Right cardiac atrium (tissue), 5 donors: ENCODE measurements at regions not wholly inside any gene's neighbourhood (a gene's known extent, or its start where the extent isn't known, plus 50 kb on each side); places are given as distances from the start of the nearest gene placed in this dataset.

ENCODE experiments used
- ATAC-seq, 2 donors: fragments of 200-7000 bp; cut with Tn5 transposase; one replicate each; pipeline versions ENCODE4 v1.8.0 to v1.9.1; 2020; ENCODE audit warnings: moderate library complexity in 2 of 2, mild to moderate bottlenecking in 1 of 2
- DNase-seq, 3 donors: peaks; one replicate each; pipeline ENCODE4 v3.0.0-alpha.2; 2020
- H3K27ac ChIP-seq: one replicate; pipeline ENCODE4 v1.5.1; 2013; ENCODE audit warnings: mild to moderate bottlenecking, low read length, control low read depth, moderate library complexity
- H3K27me3 ChIP-seq: one replicate; pipeline ENCODE4 v1.6.1; 2013; ENCODE audit not compliant: control insufficient read depth, insufficient read depth
- H3K4me1 ChIP-seq: one replicate; pipeline ENCODE4 v1.6.1; 2013; ENCODE audit warnings: low read length; ENCODE audit not compliant: control insufficient read depth, insufficient read depth
- H3K4me3 ChIP-seq: one replicate; pipeline ENCODE4 v1.5.1; 2013; ENCODE audit warnings: low read length, control low read depth
- H3K9me3 ChIP-seq: one replicate; pipeline ENCODE4 v1.6.1; 2013; ENCODE audit warnings: low read length; ENCODE audit not compliant: control insufficient read depth
- WGBS: extraction: QIAGEN DNeasy Blood & Tissue Kit; methylation state at CpG from one replicate; pipeline ENCODE4 v1.1.7; 2013; 5-methylcytosine and 5-hydroxymethylcytosine counted together
- intact Hi-C, 4 donors: fragments of 100-400 bp; cut with DNase I; formaldehyde crosslinking; loops; one replicate each; pipeline versions ENCODE4 v1.11.0 to v1.14.0; 2022 to 2023
- donor health status: healthy with polysubstance abuse.
- donor health status: DM: no; HTN: yes; CAD: no.
- donor health status: DM: no; HTN: no; CAD: no.
- donor health status: DM: no; HTN: yes; CAD: no; lungs with severe emphysema.
- donor health status: DM: yes; HTN: yes; CAD: no.

DNA sequence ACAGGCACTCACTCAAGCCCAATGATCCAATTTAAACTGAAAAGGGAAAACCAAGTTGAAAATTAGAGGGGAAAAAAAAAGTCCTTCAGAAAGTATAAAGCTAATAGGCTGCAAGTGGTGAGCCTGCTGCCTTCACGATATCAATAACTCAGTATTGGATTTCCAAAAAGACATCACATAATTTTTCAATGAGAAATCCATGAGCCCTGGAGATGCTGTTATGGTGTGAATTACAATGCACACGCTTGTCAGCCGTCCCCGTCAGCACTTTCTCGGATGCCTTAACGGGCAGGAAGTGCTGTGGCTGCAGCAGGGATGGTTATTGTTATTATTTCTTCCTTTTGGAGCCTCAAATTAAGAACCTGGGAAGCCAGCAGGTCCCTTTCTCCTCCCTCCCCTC is 138.5 kb downstream of the DHX35 start:
- Histone ChIP-seq H3K4me3 (no peak overlapping the region), H3K9me3 (peaks cover 1% of the 10 kb centered on the region), H3K4me1 (no peaks in the 10 kb centered on the region), H3K27me3 (no peaks in the 10 kb centered on the region), H3K27ac (no peak overlapping the region)
- 28% methylated on average over 6 of the region's 6 CpGs for WGBS
- intact Hi-C loops = no loop called here
- ATAC-seq = no peak
- no peak for DNase-seq

DNA sequence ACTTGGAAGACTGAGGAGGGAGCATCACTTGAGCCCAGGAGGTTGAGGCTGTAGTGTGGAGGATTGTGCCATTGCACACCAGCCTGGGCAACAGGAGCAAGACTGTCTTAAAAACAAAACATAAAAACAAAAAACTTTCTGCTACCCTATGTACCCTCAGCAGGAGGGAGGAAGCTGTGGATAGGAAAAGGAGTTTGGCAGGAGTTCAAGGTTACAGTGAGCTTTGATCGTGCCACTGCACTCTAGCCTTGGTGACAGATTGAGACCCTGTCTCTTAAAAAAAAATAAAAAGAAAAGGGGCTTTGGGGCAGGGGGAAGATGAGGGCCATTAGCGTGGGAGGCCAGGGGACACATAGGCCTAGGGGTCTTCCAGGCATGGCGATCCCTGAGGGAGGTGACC is 135.7 kb downstream of the DHX35 start:
- ATAC-seq (no peak), DNase-seq (no peak)
- no peaks in the 10 kb centered on the region for H3K27me3 ChIP-seq
- no peak overlapping the region for H3K27ac ChIP-seq
- H3K4me3 ChIP-seq = no peak overlapping the region
- 60% methylated on average over 3 of the region's 3 CpGs for WGBS
- no peaks in the 10 kb centered on the region for H3K9me3 ChIP-seq
- no peaks in the 10 kb centered on the region for H3K4me1 ChIP-seq
- intact Hi-C loops = no loop called here

DNA sequence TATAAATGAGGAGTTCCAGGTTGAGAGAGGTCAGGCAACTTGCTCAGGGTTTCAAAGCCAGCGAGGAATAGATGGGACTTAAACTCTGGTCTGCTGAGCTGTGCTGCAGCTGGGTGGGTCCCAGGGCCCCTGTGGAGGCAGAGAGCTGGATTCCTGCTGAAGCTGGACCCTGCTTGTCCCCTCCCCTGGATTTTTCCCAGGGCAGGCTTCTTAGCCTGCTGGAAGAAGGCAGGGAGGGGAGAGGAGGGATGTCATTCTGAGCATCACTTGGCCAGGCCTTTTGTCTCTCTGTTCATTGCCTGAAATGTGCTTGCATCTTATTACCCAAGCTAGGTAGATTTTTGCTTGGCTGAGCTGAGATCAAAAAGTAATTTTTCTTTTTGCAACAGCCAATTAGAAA is 133.7 kb downstream of the DHX35 start:
- Histone ChIP-seq H3K4me3 (no peak overlapping the region), H3K4me1 (no peaks in the 10 kb centered on the region), H3K27me3 (no peaks in the 10 kb centered on the region), H3K9me3 (no peaks in the 10 kb centered on the region), H3K27ac (no peak overlapping the region)
- intact Hi-C loops = no loop called here
- no peak for ATAC-seq
- no peak for DNase-seq
- 97% methylated on average over 1 of the region's 1 CpG for WGBS

DNA sequence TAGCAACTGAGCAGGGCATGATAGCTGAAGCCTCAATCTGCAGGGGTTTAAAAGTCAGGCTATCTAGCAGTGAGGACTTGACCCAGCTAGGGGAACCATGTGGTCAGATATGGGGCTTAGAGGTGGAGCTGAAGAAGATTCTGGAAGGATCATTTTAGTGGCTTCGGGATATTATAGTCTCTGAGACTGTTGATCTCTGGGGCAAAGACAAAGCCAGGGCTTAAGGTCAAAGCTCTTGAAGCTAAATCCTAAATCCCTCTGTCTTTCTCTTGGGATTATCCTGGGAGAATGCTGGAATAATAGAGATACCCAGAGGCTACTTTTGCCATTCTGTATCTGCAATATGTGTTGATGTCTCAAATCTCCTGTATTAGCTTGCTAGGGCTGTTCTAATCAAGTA is 132.2 kb downstream of the DHX35 start:
- DNase-seq (no peak), ATAC-seq (no peak)
- intact Hi-C loops = no loop called here
- no peak overlapping the region for H3K27ac ChIP-seq
- 77% methylated on average over 1 of the region's 1 CpG for WGBS
- no peak overlapping the region for H3K4me3 ChIP-seq
- H3K9me3 ChIP-seq = no peaks in the 10 kb centered on the region
- H3K4me1 ChIP-seq = no peaks in the 10 kb centered on the region
- H3K27me3 ChIP-seq = no peaks in the 10 kb centered on the region

DNA sequence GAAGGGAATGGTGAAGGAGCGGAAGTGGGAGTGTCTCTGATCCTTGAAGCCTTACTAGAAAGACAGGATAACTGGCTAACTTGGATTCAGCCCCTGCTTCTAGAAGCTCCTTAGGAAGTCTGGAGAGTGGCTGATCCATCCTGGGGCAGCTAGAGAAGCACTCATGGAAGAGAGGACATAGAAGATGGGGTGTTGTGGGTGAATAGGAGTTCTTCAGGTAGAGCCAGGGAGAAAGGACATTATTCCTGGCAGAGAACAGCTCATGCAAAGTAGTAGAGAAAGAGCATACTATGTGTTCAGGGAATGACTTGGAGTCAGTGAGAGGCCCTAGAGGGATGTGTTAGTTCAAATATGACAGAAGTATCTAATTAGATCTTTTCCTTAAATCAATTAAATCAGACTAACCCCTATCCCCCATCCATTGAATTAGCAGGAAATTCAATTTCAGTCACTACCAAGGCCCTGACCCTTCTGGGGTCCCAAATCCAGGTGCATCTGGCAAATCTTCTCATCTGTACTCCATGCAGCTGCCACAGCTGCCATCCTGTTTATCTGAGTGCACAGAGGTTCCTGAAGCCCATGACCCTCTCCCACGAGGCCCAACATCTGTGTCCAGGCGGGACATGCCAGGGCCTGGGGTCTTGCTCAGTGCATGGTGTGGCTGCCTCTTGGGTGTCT is 130.7 kb downstream of the DHX35 start:
- H3K4me1 ChIP-seq = no peaks in the 10 kb centered on the region
- ATAC-seq (no peak), DNase-seq (no peak)
- 72% methylated on average over 3 of the region's 3 CpGs for WGBS
- no peaks in the 10 kb centered on the region for H3K9me3 ChIP-seq
- H3K4me3 ChIP-seq = no peak overlapping the region
- H3K27ac ChIP-seq = no peak overlapping the region
- no peaks in the 10 kb centered on the region for H3K27me3 ChIP-seq
- intact Hi-C loops = no loop called here

DNA sequence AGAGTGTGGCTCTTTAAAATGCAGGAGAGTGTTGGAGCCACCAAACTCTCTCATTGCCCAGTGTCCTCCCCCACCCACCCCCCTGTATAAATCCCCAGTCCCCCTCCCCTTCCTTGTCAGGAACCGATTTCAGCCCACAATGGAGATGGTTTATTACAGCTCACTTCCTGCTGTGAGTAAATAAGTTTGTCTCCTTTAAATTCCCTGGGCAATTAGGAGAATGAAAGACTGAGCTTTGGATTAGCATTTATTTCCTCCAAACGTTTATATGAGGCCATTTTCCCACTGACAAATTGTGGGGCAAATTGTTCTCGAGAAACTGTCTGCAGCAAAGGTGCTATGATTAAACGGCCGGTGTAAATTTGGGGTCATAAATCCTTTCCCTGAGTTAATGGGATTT is 128.8 kb downstream of the DHX35 start:
- Histone ChIP-seq H3K27ac (no peak overlapping the region), H3K27me3 (no peaks in the 10 kb centered on the region), H3K4me1 (no peaks in the 10 kb centered on the region), H3K9me3 (no peaks in the 10 kb centered on the region), H3K4me3 (no peak overlapping the region)
- ATAC-seq = no peak
- intact Hi-C loops = no loop called here
- WGBS = 37% methylated on average over 5 of the region's 5 CpGs
- no peak for DNase-seq

DNA sequence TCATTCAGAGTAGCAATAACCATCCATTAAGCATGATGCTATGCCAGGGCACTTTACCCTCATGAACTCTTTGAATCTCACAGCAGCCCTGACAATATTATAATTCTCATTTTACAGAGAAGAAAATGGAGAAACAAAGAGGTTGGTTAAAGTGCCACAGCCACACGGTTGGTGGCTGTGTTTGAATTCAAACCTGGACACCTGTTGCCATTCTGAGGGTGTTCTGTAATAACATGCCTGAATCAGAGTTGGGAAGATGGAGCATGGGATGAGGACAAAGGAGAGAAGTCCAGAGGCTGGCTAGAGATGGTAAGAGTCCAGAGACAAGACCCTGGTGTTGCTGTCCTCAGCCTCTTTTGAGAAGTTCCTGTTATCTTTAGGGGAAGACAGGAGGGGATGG is 127.7 kb downstream of the DHX35 start:
- intact Hi-C loops = no loop called here
- H3K4me1 ChIP-seq = no peaks in the 10 kb centered on the region
- ATAC-seq = no peak
- H3K27me3 ChIP-seq = no peaks in the 10 kb centered on the region
- DNase-seq = no peak
- no peak overlapping the region for H3K27ac ChIP-seq
- no peaks in the 10 kb centered on the region for H3K9me3 ChIP-seq
- H3K4me3 ChIP-seq = no peak overlapping the region
- WGBS = 74% methylated on average over 1 of the region's 1 CpG
